GM21529 (cell line): ENCODE measurements at regions not wholly inside any gene's neighbourhood (a gene's known extent, or its start where the extent isn't known, plus 50 kb on each side); places are given as distances from the start of the nearest gene placed in this dataset.

Experiments
- ATAC-seq: cut with Tn5 transposase; IDR thresholded peaks from one replicate; pipeline ENCODE4 v1.9.1; 2021; ENCODE audit not compliant: unreplicated experiment

DNA sequence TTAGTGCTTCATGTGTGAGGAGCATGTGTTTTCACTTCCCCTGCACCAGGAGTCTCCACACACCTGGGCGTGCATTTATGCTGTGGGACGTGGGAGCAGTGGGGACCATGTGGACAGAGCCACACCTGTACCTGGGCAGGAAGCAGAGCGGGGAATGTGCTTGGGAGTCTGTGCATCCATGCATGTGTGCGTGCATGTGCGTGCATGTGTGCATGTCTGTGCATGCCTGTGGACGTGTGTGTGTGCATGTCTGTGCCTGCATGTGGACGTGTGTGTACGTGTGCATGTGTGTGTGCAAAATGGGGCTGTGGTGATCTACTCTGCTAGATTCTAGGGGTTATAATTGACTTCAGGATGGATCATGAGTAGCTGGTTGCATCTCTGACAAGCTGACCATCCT, 224.0 kb upstream of the GMDS start:
- no peak for ATAC-seq

DNA sequence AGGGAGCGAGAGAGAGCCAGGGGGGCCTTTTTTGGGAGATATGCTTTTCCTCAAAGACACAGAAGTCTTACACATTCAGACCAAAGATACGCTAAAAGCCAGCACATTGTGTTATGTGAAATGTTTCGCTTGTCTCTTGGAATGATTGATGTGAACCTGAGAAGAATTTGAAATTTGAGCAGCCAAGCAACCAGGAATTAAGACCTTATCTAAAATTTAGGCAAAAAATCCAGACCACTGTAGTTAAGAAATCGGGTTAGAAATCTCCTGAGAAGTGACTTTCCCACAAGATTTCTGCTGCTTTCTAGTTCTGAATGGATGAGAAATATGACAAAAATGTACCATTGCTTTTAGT, 223.2 kb upstream of the GMDS start:
- ATAC-seq, result no peak

DNA sequence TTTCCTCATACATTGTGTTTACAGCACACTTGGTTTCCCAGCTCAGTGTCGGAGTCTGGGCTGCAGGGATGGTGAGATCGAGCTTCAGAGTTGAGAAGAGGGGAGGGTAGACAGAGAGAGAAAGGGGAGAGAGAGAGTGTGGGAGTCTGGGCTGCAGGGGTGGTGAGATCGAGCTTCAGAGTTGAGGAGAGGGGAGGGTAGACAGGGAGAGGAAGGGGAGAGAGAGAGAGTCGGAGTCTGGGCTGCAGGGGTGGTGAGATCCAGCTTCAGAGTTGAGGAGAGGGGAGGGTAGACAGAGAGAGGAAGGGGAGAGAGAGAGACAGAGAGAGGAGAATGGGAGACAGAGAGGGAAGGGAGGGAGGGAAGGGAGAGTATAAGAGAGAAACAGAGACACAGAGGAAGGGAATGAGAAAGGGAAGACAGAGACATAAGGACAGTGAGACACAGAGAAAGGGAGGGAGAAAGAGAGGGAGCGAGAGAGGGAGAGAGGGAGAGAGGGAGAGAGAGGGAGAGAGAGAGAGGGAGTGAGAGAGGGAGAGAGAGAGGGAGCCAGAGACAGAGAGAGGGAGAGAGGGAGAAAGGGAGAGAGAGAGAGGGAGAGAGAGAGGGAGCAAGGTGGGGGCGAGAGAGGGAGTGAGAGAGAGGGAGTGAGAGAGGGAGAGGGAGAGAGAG, 222.7 kb upstream of the GMDS start:
- ATAC-seq, result no peak

DNA sequence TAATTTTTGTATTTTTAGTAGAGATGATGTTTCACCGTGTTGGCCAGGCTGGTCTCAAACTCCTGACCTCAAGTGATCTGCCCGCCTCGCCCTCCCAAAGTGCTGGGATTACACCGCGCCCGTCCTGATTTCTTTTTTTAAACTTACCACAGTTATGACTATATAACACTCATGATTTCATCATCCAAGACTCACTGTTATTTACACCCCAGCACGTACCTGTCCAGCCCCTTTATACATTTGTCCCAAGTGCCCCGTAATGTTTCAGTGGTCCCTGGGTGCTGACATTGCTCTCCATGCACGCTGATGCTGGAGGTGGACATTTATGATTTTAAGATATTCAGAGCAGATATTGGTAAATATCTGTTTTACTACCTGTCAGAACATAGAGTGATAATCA, 219.9 kb upstream of the GMDS start:
- ATAC-seq, result no peak

DNA sequence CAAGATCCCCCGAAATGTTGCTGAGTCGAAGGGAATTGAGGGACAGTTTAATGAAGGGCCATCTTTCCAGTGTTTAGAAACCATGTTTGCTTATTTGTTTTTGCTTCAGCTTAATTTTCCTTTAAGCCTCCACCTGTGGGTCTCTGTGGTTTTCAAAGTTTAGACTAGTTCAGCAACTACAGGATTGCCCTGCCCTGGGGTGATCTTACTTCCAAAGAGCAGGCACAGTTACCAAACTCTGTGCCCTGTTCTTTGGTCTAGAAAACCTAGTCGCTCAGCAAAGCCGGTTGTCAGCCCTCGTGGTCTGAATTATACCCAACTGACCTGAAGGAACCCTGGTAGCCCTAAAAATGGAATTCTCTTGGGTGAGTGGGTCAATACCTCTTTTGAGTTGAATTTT, 219.2 kb upstream of the GMDS start:
- no peak for ATAC-seq

DNA sequence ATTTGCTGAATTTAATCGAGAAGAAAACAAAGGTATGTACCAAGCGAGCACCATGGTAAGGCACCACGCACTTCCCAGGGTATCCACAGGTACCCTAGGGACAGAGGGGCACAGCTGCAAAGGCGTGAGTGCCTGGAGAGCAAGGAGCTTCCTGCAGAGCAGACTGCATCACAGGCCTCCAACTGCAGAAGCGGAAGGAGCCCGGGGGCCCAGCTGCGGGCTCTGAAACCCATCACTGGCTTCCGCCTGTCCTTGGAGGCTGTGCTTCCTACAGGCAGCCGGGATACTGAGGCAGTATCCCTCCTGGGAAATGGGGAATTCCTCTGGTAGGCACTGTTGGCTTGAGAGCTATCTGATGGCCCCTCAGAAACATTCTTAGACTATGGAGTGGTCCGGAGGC, 217.4 kb upstream of the GMDS start:
- no peak for ATAC-seq

DNA sequence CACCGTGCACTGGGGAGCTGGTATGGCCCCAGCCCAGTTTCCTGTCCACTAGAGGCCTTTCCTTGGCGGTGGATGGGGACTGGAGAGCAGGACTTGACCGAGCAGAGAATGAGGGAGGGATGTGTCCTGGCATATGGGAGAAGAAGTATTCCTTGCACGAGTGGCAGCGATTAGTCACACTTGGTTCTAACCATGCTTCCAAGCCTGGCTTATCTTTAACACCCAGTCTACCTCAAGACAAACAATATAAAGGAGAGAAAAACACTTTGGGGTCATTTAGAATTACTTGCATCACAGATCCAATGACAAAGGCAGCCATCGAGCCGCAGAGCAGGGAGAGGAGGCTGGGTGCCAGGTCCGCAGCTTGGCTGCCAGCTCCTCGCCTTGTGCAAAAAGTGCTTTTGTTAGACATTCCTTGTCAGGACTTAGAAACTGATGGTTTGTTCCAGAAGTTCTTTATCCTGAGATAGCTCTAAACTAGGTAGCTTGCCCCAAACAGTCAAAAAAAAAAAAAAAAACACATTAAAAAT, 214.9 kb upstream of the GMDS start:
- ATAC-seq, result no peak

DNA sequence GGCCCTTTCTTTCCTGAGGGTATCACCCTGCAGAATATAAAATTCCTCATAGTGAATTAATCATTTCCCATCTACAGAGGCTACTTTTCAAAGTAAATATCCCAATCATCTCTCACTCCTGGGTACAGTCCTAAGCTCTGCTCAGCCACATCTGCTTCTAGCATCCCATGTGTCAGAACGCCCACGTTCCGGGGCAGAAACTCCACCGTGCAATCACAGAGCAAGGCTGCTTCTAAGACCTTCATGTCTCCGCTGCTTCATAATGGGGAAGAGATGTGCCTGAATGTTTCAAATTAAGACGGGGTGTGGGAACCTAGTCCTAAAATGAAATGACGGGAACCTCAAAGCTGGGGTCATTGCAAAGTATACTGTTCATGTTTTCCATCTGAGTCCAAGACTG, 208.8 kb upstream of the GMDS start:
- ATAC-seq, result no peak

DNA sequence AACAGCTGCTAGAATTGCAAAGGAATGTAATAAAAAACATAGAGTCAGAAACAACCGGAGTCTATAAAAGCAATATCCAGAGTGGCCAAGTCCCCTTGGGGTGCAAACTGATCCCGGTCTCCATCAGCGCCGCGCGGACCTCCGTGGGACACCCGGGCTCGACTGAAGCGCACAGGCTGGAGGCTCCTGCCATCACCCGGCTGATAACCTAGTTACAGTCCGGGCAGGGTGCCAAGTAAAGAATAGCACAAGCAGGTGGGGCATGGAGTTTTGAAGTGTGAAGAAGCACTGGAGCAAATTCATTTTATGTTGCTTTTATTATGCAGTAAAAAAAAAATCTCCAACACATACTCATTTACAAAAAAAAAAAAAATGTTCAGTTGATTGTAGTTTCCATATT, 205.1 kb upstream of the GMDS start:
- ATAC-seq, result no peak

DNA sequence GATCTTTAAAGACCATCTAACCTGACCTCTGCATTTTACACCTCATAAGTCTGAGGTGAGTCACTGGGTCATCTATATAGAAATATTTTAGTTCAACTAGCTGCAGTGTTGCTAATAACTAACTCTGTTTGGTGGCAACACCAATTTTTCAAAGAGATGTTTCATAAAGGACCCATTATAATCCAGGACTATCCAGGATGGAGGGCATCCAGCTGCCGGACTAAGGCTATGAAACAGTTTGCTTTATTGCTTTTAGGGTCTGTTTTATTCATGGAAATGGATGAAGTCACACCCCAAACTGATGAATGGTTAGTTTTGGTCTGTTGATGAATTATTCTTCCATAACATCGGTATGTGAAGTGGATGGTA, 204.2 kb upstream of the GMDS start:
- no peak for ATAC-seq

DNA sequence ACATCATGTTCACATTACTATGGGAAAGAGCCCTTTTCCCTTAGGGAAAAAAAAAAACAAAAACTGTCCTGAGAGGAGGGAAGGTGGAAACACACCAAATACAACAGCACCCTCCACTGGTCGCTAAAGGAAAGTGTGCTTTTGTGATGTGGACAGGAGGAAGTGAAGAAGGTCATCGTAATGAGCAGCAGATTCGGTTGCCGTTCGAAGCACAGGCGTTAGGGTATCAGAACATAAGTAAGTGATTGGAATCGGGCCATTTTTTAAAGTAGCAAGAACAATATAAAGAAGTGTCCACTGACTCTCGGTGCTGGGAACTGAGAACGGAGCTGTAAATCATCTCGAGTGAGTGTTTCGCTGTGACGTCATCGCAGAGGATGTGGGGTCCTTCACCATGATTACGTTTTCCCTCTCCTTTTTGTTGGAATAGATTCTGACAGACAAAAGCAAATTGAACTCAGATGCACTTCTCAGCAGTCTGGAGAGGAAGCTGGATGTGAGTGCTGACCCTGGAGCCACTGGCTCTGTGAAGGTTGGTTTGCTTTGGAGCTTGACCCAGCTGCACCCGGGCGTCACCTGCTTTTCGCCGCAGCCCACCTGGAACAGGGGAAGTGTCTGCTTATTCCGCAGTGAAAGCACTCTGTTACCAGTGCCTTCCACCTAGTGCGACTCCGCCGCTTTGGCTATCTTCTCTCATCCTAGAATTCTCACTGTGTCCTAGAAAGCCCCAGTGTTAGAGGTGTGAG, 203.6 kb upstream of the GMDS start:
- ATAC-seq, result no peak

DNA sequence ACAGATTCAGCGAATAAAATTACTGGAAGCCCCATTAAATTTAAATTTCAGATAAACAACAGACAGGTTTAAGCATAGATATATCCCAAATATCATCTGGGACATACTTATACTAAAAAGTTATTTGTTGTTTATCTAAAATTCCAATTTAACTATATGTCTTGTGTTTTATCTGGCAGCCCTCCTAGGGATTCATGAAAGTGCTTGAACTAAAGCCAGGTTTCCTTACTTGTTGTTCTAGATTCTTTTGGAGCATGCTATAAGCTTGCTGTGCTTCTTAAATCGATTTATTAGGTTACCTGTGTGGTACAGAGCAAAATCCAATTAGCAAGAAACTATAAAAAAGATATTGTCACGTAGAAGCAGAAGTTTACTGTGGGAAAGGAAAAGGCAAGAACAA, 202.5 kb upstream of the GMDS start:
- ATAC-seq, result no peak

DNA sequence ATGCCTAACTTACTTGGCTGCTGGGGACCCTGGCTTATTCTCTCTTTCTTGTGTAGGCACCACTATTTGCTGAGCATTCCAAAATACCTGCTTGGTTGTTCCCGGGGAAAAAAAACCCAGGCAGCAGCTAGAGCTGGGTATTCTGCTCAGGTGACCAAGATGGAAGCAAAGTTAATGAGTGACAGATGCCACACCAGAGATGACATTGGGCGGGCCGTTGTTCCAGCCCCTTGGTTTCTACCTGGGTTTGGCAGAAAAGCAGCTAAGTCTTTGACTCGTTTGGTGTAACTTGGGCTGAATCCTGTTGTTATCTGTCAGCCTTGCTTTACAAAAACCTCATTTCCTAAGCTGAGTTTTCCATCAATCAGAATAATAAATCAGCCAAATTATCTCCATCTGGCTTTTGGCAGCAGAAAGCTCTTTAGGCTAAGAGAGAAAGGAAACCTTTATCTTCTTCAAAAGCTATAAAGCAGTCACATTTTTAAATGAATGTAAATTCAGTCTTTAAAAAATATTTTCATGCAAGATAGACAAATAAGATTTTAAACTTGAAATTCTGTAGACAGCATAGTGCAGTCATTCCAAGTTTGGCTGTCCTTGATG, 202.0 kb upstream of the GMDS start:
- no peak for ATAC-seq

DNA sequence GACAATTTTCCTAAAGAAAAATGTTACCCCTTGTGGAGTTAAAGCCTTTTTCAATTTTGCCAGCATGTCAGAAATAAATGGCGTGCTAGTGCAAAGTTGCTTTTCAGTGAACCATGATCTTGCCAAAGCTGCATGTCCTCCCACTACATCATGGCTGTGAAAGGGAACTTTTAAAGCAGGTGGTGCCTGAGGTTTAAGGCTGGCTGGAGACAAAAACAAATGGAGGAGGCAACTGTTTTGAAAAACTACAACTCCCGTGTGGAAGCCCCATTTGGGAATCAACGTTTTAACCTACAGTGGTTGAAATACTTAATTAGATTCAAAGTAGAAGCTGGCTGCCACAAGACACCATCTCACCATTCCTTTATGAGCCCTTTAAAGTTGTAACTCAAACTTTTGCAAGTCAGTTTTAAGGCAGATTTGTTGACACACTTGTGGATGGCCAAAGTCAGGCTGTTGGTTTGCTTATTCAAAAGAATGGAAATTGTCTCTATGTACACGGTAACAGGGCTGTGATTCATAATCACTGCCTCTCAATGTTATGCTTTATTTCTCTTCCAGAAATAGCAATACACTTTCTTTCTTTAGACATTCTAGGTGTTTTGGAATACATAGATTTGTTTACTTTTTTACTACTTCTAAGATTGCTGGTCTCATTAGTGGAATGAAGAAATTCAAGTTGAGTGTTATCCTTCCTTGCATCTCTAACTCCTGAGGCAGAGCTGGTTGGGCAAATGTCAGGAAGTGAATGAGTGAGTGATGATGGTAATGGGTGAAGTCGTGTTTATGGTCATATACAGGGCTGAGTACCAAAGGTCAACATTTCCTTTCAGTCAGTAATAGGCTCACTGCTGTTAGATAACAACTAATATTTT, 196.4 kb upstream of the GMDS start:
- no peak for ATAC-seq

DNA sequence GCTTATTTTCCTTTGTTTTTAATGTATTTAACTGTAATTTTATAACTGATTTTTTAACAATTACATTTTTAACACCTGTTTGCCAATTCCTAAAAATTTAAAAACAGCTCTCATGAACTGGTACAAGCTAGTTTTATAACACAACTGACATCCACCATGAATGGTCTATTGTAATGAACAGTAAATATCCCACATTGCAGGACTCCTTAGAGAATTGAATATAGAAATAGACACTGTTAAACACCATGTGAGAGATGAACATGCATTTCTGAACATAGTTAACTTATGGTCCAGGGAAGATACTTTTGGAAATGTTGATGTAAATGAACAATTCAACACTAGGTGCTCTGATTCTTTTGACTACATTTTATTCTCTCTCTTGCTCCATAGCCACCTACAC, 195.1 kb upstream of the GMDS start:
- no peak for ATAC-seq

DNA sequence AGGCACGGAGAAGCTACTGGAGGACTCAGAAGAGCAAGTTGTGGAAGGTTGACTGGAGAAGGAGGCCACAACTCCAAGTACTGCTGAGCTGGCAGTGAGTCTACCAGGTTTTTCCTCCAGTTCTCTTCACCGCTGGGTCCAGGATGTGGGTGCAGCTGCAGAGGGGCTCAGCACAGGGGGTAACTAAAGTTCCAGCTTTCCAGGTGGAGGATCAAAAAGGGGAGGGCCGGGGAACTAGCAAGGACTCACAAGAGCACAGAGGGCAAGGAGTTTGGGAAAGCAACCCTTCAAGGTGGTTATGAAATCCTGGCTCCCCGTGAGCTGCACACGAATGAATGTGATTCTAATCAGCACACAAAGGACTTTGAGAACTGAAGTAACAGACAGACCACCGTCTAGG, 194.2 kb upstream of the GMDS start:
- ATAC-seq, result no peak

DNA sequence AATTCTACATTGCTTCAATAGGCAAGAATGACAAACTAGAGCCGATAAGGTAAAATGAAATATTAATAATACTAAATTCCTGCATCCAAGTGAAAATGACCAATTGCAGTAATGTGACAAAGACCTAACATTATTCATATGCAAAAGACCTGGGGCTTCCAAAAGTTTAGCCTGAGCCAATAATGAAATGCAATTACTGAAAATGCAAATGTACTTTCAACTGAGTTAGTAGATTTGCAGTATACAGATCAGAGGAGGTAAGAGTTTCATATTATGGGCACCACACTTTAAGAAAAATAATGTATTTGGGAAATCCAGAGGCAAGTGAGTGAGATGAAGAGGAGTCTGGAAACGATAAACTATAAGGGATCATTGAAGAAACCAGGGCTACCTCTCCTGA, 193.7 kb upstream of the GMDS start:
- no peak for ATAC-seq

DNA sequence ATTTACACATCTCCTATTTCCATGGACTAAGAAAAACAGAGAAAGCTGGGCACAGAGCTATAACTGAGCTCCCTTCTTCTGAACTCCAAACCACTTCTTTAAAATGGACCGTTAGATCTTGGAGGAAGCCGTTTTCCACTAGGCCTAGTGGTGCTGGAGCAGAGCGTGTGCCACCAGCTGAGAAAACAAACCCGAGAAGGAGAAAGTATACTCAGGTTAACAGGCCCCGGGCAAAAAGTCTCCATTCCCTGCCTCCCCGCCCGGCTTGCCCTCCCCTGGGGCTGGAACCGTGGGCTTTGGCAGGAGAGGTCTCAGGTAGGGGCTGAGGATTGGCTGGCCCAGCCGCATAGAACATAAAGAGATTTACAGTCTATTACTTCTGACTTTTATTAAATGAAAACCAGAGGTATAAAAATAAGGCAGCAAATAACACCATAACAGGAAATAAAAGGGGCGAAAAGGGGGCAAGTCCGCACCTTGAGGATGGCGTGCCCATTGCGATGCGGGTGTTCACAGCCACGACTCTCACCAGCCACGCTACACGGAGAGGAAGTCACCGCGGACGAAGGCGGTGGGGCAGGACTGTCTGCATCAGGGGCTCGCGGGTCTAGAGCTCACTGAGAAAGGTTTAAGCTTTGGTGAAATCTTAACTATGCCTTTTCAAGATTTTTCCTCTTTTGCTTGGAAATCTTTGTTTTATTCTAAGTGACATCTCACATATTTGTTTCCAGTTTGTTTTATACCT, 191.2 kb upstream of the GMDS start:
- ATAC-seq, result no peak

DNA sequence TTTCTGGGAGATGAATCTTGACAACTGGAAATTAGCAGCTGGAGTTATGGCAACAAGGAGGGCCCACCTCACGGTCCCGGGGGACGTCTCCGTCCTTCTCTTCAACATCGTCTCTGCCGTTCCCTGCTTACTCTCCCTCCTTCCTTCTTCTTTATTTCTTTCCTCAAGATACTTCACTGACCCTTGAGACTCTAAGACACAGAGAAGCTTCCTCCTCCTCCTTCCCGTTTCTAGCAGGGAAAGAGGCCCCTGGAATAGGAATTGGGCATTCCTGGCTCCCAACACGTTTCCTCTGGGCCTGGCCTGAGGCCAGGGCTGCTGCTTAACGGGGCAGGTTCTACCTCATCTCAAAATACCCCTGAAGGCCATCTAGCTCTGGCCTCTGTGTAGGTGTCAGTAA, 189.9 kb upstream of the GMDS start:
- no peak for ATAC-seq

DNA sequence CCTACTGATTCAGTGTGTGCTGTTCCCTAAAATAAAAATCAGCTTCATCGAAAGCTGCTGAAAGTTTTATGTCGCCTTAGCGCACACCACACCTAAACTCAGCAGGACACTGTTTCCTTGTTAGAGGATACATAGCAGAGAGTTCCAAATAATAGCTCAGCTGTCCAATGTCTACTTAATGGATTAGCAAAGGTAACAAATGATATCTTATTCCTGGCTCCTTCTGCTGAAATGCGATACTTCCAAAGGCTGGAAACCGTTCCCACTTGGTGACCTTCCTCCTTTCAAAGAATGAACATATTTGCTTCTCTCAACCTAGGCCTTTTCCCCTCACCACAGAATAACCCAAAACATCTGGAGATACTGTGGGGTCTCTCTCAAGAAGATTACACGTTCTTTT, 189.5 kb upstream of the GMDS start:
- ATAC-seq, result no peak

DNA sequence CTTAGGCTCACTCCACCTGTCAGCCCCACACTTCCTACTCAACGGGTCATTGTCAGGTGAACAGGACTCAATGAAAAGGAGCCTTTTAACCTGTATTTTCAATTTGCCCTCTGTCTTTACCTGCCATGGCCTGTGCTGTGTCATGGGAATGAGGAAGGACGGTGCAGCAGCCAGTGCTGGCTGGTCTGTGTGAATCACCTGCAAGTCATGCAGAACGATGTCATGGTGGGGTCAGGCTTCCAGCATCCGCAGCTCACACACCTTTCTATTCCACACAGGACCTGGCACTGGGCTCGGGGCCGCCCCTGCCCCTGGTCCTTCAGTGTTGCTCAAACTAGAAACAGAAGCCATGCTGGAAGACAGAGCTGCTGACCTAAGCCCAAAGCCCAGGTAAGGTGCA, 188.7 kb upstream of the GMDS start:
- no peak for ATAC-seq
